ENCODE measurements at regions not wholly inside any gene's neighbourhood (a gene's known extent, or its start where the extent isn't known, plus 50 kb on each side); places are given as distances from the start of the nearest gene placed in this dataset.
"Not testable (repeated sequence)": the region's sequence is repeated elsewhere in the genome, so short reads cannot be mapped to it uniquely, and the experiment has no call there.

- intact Hi-C loops (cut with DNase I) = no loop called here
- no peak for FAIRE-seq
These were observed 274.4 kb downstream of the TDRD3 start for GRCh38 chr13:60671386-60671785.

GRCh38 chr13:60663788-60664187 lies 266.8 kb downstream of the TDRD3 start:
- Histone ChIP-seq H3K9ac (ENCODE audit: low read length in 3 of 3) (no peak overlapping the region), H3K9me3 (ENCODE audit: control insufficient read depth in 2 of 3, insufficient read depth in 1 of 3, low read length in 3 of 3) (no peaks in the 10 kb centered on the region), H3K36me3 (ENCODE audit: control insufficient read depth in 2 of 3, insufficient read depth in 3 of 3, low read length in 3 of 3) (no peaks in the 10 kb centered on the region), H3K27me3 (ENCODE audit: control insufficient read depth, insufficient read depth, low read length) (no peaks in the 10 kb centered on the region), H3K4me3 (ENCODE audit: low read length in 3 of 3) (no peak overlapping the region), H3K27ac (ENCODE audit: low read depth in 2 of 2, low read length in 2 of 2) (no peak overlapping the region), H3K4me1 (ENCODE audit: control insufficient read depth in 2 of 3, insufficient read depth in 2 of 3, low read depth in 1 of 3, low read length in 3 of 3) (no peaks in the 10 kb centered on the region)
- no peak for TF ChIP-seq CTCF (IDR thresholded peaks at IDR 0.05; ENCODE audit: borderline replicate concordance, extremely low read depth, insufficient read depth)
- intact Hi-C loops (cut with DNase I) = no loop called here
- FAIRE-seq (no peak), DNase-seq (peak in 1 of 5 donors; percentile 61)

More at GRCh38 chr13:60671386-60671785, 274.4 kb downstream of the TDRD3 start:
- Histone ChIP-seq H3K27me3 (ENCODE audit: control insufficient read depth, insufficient read depth, low read length) (no peaks in the 10 kb centered on the region), H3K4me3 (ENCODE audit: low read length in 3 of 3) (no peak overlapping the region), H3K27ac (ENCODE audit: low read depth in 2 of 2, low read length in 2 of 2) (no peak overlapping the region), H3K9me3 (ENCODE audit: control insufficient read depth in 2 of 3, insufficient read depth in 1 of 3, low read length in 3 of 3) (no peaks in the 10 kb centered on the region), H3K4me1 (ENCODE audit: control insufficient read depth in 2 of 3, insufficient read depth in 2 of 3, low read depth in 1 of 3, low read length in 3 of 3) (no peaks in the 10 kb centered on the region), H3K36me3 (ENCODE audit: control insufficient read depth in 2 of 3, insufficient read depth in 3 of 3, low read length in 3 of 3) (no peaks in the 10 kb centered on the region), H3K9ac (ENCODE audit: low read length in 3 of 3) (no peak overlapping the region)
- DNase-seq = no peak
- TF ChIP-seq CTCF (IDR thresholded peaks at IDR 0.05; ENCODE audit: borderline replicate concordance, extremely low read depth, insufficient read depth) = no peak

GRCh38 chr13:60662595-60662994 lies 265.6 kb downstream of the TDRD3 start:
- H3K4me3 ChIP-seq (ENCODE audit: low read length in 3 of 3) = no peak overlapping the region
- TF ChIP-seq CTCF (IDR thresholded peaks at IDR 0.05; ENCODE audit: borderline replicate concordance, extremely low read depth, insufficient read depth) = no peak
- intact Hi-C loops (cut with DNase I) = no loop called here
- no peaks in the 10 kb centered on the region for H3K9me3 ChIP-seq (ENCODE audit: control insufficient read depth in 2 of 3, insufficient read depth in 1 of 3, low read length in 3 of 3)
- H3K27ac ChIP-seq (ENCODE audit: low read depth in 2 of 2, low read length in 2 of 2) = no peak overlapping the region
- FAIRE-seq (no peak), DNase-seq (no peak)
- H3K27me3 ChIP-seq (ENCODE audit: control insufficient read depth, insufficient read depth, low read length) = no peaks in the 10 kb centered on the region
- H3K36me3 ChIP-seq (ENCODE audit: control insufficient read depth in 2 of 3, insufficient read depth in 3 of 3, low read length in 3 of 3) = no peaks in the 10 kb centered on the region
- H3K4me1 ChIP-seq (ENCODE audit: control insufficient read depth in 2 of 3, insufficient read depth in 2 of 3, low read depth in 1 of 3, low read length in 3 of 3) = no peaks in the 10 kb centered on the region
- no peak overlapping the region for H3K9ac ChIP-seq (ENCODE audit: low read length in 3 of 3)

- FAIRE-seq = no peak
- Histone ChIP-seq H3K9ac (ENCODE audit: low read length in 3 of 3) (no peak overlapping the region), H3K9me3 (ENCODE audit: control insufficient read depth in 2 of 3, insufficient read depth in 1 of 3, low read length in 3 of 3) (no peaks in the 10 kb centered on the region), H3K4me3 (ENCODE audit: low read length in 3 of 3) (no peak overlapping the region), H3K36me3 (ENCODE audit: control insufficient read depth in 2 of 3, insufficient read depth in 3 of 3, low read length in 3 of 3) (no peaks in the 10 kb centered on the region), H3K27me3 (ENCODE audit: control insufficient read depth, insufficient read depth, low read length) (no peaks in the 10 kb centered on the region), H3K27ac (ENCODE audit: low read depth in 2 of 2, low read length in 2 of 2) (no peak overlapping the region), H3K4me1 (ENCODE audit: control insufficient read depth in 2 of 3, insufficient read depth in 2 of 3, low read depth in 1 of 3, low read length in 3 of 3) (no peaks in the 10 kb centered on the region)
- intact Hi-C loops (cut with DNase I) = no loop called here
- DNase-seq = no peak
- no peak for TF ChIP-seq CTCF (IDR thresholded peaks at IDR 0.05; ENCODE audit: borderline replicate concordance, extremely low read depth, insufficient read depth)
These were observed 264.5 kb downstream of the TDRD3 start for GRCh38 chr13:60661521-60661920.

- H3K9ac ChIP-seq (ENCODE audit: low read length in 3 of 3); H3K36me3 ChIP-seq (ENCODE audit: control insufficient read depth in 2 of 3, insufficient read depth in 3 of 3, low read length in 3 of 3); H3K9me3 ChIP-seq (ENCODE audit: control insufficient read depth in 2 of 3, insufficient read depth in 1 of 3, low read length in 3 of 3); H3K27ac ChIP-seq (ENCODE audit: low read depth in 2 of 2, low read length in 2 of 2); FAIRE-seq; H3K4me1 ChIP-seq (ENCODE audit: control insufficient read depth in 2 of 3, insufficient read depth in 2 of 3, low read depth in 1 of 3, low read length in 3 of 3); DNase-seq; H3K27me3 ChIP-seq (ENCODE audit: control insufficient read depth, insufficient read depth, low read length); intact Hi-C loops (cut with DNase I); H3K4me3 ChIP-seq (ENCODE audit: low read length in 3 of 3): not testable (repeated sequence)
These were observed 260.6 kb downstream of the TDRD3 start for GRCh38 chr13:60657586-60657985.

Data from kidney (tissue), 13 donors.